ENCODE measurements at regions not wholly inside any gene's neighbourhood (a gene's known extent, or its start where the extent isn't known, plus 50 kb on each side); places are given as distances from the start of the nearest gene placed in this dataset.

GRCh38 chr19:5395556-5395955 lies 54.9 kb upstream of the PTPRS start:
- TF ChIP-seq CTCF (conservative IDR thresholded peaks at IDR 0.05 in 1 of 2, IDR thresholded peaks at IDR 0.05 in 1 of 2; ENCODE audit: extremely low read depth in 1 of 2, insufficient read depth in 1 of 2, low read depth in 1 of 2, low read length in 2 of 2) (no peak), EZH2 (IDR thresholded peaks at IDR 0.05; ENCODE audit: borderline replicate concordance, low read length) (no peak)
